Activated CD4-positive, alpha-beta memory T cell treated with anti-CD3 and anti-CD28 coated beads, Interleukin-2, amount 10 ng/mL, durations not matched to agents 7 days and 5 days (primary cell): ENCODE measurements at regions not wholly inside any gene's neighbourhood (a gene's known extent, or its start where the extent isn't known, plus 50 kb on each side); places are given as distances from the start of the nearest gene placed in this dataset.
"Not testable (repeated sequence)": the region's sequence is repeated elsewhere in the genome, so short reads cannot be mapped to it uniquely, and the experiment has no call there.

Experiments
- CTCF ChIA-PET: fragments of 350-600 bp; sonication (Branson Sonifier 250); formaldehyde crosslinking; loops from one replicate; lab custom pipeline; 2021; ENCODE audit warnings: antibody characterized with exemption, inconsistent platforms; lab: Charles Lee
- POLR2A ChIA-PET: fragments of 350-600 bp; sonication (Branson Sonifier 250); formaldehyde crosslinking; loops from one replicate; lab custom pipeline; 2021; ENCODE audit warnings: antibody characterized with exemption; lab: Charles Lee
- DNase-seq: peaks from one replicate; pipeline ENCODE4 v3.0.0-alpha.2; 2020
- H3K27ac Mint-ChIP-seq: one replicate; pipeline ENCODE4 v1.8.0; 2021; ENCODE audit warnings: mild to moderate bottlenecking, mixed read lengths
- H3K27me3 Mint-ChIP-seq: one replicate; pipeline ENCODE4 v1.8.0; 2021; ENCODE audit warnings: mixed read lengths
- H3K36me3 Mint-ChIP-seq: one replicate; pipeline ENCODE4 v1.8.0; 2021; ENCODE audit warnings: low read depth, mixed read lengths
- H3K4me1 Mint-ChIP-seq: one replicate; pipeline ENCODE4 v1.8.0; 2021; ENCODE audit warnings: mixed read lengths
- H3K4me3 Mint-ChIP-seq: one replicate; pipeline ENCODE4 v1.8.0; 2021; ENCODE audit warnings: mild to moderate bottlenecking, mixed read lengths
- H3K9me3 Mint-ChIP-seq: one replicate; pipeline ENCODE4 v1.8.0; 2021; ENCODE audit warnings: mixed read lengths

DNA sequence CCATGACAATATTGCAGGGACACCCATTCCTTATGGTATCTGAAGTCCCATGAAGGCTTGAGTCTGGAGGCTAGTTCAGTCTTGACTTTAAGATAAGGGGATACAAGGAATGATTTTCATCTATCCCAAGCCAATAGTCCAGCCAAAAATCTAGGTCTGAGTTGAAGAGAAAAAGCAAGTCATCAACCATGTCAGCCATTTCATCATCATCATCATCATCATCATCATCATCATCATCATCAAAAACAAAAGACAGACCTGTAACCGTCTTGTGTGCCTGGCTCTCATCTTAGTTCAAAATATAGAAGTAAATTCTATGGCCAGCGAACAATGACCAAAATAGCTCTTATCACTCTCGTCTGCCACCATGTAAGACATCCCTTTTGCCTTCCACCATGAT, 59.5 kb upstream of the FAM90A26 start:
- H3K9me3 Mint-ChIP-seq, H3K4me3 Mint-ChIP-seq, H3K36me3 Mint-ChIP-seq, CTCF ChIA-PET, H3K4me1 Mint-ChIP-seq, H3K27ac Mint-ChIP-seq, POLR2A ChIA-PET, H3K27me3 Mint-ChIP-seq, DNase-seq: not testable (repeated sequence)

DNA sequence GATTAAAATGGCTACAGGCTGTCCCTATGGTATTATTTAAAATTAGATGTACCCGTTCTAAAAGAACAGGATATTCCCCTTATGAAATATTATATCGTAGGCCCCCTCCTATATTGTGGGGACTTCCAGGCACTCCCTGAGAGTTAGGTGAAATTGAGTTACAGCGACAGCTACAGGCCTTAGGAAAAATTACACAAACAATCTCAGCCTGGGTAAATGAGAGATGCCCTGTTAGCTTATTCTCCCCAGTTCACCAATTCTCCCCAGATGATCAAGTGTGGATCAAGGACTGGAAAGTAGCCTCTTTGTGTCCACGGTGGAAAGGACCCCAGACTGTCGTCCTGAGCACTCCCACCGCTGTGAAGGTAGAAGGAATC, 67.1 kb upstream of the FAM90A26 start:
- DNase-seq, H3K4me1 Mint-ChIP-seq, H3K27me3 Mint-ChIP-seq, POLR2A ChIA-PET, H3K4me3 Mint-ChIP-seq, H3K9me3 Mint-ChIP-seq, H3K27ac Mint-ChIP-seq, CTCF ChIA-PET, H3K36me3 Mint-ChIP-seq: not testable (repeated sequence)

GRCh38 chr4:9102471-9103147, 67.6 kb upstream of the FAM90A26 start:
- H3K27ac Mint-ChIP-seq, H3K27me3 Mint-ChIP-seq, H3K36me3 Mint-ChIP-seq, H3K4me1 Mint-ChIP-seq, CTCF ChIA-PET, POLR2A ChIA-PET, DNase-seq, H3K9me3 Mint-ChIP-seq, H3K4me3 Mint-ChIP-seq: not testable (repeated sequence)

DNA sequence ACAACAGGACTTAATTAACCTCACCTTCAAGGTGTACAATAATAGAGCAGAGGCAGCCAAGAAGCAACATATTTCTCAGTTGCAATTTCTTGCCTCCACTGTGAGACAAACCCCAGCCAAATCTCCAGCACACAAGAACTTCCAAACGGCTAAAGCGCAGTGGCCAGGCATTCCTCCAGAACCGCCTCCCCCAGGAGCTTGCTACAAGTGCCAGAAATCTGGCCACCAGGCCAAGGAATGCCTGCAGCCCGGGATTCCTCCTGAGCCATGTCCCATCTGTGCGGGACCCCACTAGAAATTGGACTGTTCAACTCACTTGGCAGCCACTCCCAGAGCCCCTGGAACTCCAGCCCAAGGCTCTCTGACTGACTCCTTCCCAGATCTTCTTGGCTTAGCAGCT, 73.9 kb upstream of the FAM90A26 start:
- H3K9me3 Mint-ChIP-seq = peaks cover 13% of the 10 kb centered on the region
- H3K27me3 Mint-ChIP-seq, H3K27ac Mint-ChIP-seq, H3K4me3 Mint-ChIP-seq, DNase-seq, POLR2A ChIA-PET, H3K4me1 Mint-ChIP-seq, CTCF ChIA-PET, H3K36me3 Mint-ChIP-seq: not testable (repeated sequence)

DNA sequence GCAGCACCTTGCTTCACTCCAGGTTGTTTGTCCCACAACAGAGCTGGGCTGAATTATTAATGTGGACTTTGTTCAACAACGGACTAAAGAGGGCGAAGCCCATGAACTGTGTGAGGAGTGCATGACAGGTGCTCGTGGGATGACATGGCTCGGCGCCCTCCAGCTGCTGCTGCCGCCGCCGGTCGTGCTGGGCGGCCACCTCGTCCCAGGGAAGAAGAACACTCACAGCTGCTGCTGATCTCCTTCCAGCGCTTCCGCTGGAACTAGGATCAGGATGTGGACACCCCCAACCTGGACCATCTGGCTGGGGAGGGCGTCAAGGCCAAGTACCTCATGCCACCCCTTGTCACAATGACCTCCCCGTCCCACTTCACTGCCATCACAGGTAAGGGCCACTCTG, 91.4 kb upstream of the FAM90A26 start:
- H3K27me3 Mint-ChIP-seq, H3K4me1 Mint-ChIP-seq, POLR2A ChIA-PET, CTCF ChIA-PET, DNase-seq, H3K4me3 Mint-ChIP-seq, H3K36me3 Mint-ChIP-seq, H3K9me3 Mint-ChIP-seq, H3K27ac Mint-ChIP-seq: not testable (repeated sequence)

DNA sequence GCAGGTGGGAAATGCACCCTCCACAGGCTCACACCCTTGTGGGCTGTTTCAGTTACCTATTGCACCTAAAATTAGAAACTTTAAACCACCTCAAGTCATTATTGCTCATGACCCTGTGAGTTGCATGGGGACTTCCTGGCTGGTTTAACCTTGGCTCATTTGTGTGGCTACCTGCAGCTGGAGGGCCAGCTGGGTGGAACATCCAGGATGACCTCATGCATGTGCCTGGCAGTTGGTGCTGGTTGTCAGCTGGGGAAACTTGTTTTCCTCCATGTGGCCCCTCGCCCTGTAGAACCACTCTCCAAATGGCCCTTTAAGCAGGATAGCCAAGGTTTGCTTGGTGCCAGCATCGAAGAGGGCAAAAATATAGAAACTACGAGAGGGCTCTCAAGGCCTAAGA, 93.2 kb upstream of the FAM90A26 start:
- H3K27me3 Mint-ChIP-seq, H3K27ac Mint-ChIP-seq, H3K4me3 Mint-ChIP-seq, H3K4me1 Mint-ChIP-seq, H3K9me3 Mint-ChIP-seq, POLR2A ChIA-PET, DNase-seq, H3K36me3 Mint-ChIP-seq, CTCF ChIA-PET: not testable (repeated sequence)

- H3K9me3 Mint-ChIP-seq, H3K27ac Mint-ChIP-seq, H3K36me3 Mint-ChIP-seq, H3K27me3 Mint-ChIP-seq, POLR2A ChIA-PET, H3K4me3 Mint-ChIP-seq, CTCF ChIA-PET, H3K4me1 Mint-ChIP-seq, DNase-seq: not testable (repeated sequence)
Observed at GRCh38 chr4:9076486-9076885, 93.7 kb upstream of the FAM90A26 start.

DNA sequence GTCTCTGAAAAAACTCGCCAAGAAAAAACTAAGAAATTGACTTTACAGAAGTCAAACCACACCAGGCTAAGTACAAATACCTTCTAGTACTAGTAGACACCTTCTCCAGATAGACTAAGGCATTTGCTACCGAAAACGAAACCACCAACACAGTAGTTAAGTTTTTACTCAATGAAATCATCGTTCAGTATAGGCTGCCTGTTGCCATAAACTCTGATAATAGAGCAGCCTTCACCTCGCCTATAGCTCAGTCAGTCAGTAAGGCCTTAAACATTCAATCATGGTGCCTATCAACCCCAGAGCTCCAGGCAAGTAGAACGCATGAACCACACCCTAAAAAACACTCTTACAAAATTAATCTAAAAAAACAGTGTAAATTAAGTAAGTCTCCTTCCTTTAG, 96.8 kb upstream of the FAM90A26 start:
- H3K4me3 Mint-ChIP-seq, H3K27me3 Mint-ChIP-seq, CTCF ChIA-PET, H3K4me1 Mint-ChIP-seq, H3K9me3 Mint-ChIP-seq, H3K36me3 Mint-ChIP-seq, DNase-seq, POLR2A ChIA-PET: not testable (repeated sequence)
- peak overlapping the region; percentile 61 for H3K27ac Mint-ChIP-seq

- peak overlapping the region; percentile 61 for H3K27ac Mint-ChIP-seq
- CTCF ChIA-PET, POLR2A ChIA-PET: not testable (repeated sequence)
Observed at GRCh38 chr4:9072521-9073220, 97.5 kb upstream of the FAM90A26 start.

DNA sequence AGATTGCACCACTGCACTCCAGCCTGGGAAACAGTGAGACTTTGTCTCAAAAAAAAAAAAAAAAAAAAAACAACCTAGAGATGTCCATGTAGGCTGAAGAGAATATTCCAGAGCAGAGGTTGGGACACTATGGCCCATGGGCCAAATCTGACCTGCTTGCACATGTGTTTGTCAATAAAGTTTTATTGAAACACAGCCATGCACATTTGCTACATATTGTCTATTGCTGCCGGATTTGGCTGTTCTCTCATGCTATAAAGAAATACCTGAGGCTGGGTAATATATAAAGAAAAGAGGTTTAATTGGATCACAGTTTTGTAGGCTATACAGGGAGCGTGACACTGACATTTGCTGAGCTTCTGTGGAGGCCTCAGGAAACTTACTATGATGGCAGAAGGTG, 102.3 kb upstream of the FAM90A26 start:
- CTCF ChIA-PET, H3K27me3 Mint-ChIP-seq, H3K36me3 Mint-ChIP-seq, H3K27ac Mint-ChIP-seq, H3K4me1 Mint-ChIP-seq, POLR2A ChIA-PET, H3K4me3 Mint-ChIP-seq, DNase-seq: not testable (repeated sequence)
- peaks cover 13% of the 10 kb centered on the region for H3K9me3 Mint-ChIP-seq

More at GRCh38 chr4:9072521-9073220, 97.5 kb upstream of the FAM90A26 start:
- not testable (repeated sequence) for H3K9me3 Mint-ChIP-seq, H3K4me3 Mint-ChIP-seq, H3K4me1 Mint-ChIP-seq, H3K36me3 Mint-ChIP-seq, DNase-seq, H3K27me3 Mint-ChIP-seq

DNA sequence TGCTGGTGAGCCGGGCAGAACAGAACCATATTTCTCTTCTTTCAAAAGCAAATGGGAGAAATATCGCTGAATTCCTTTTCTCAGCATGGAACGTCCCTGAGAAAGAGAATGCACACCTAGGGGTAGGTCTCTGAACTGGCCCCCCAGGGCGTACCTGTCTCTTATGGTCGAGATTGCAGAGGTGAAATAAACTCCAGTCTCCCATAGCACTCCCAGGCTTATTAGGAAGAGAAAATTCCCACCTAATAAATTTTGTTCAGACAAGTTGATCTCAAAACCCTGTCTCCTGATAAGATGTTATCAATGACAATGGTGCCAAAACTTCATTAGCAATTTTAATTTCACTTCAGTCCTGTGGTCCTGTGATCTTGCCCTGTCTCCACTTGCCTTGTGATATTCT, 106.6 kb upstream of the FAM90A26 start:
- H3K27ac Mint-ChIP-seq, H3K4me1 Mint-ChIP-seq, DNase-seq, H3K36me3 Mint-ChIP-seq, H3K4me3 Mint-ChIP-seq, CTCF ChIA-PET, POLR2A ChIA-PET, H3K27me3 Mint-ChIP-seq: not testable (repeated sequence)
- H3K9me3 Mint-ChIP-seq = peaks cover 13% of the 10 kb centered on the region

- CTCF ChIA-PET, H3K9me3 Mint-ChIP-seq, POLR2A ChIA-PET, H3K36me3 Mint-ChIP-seq, H3K27me3 Mint-ChIP-seq, H3K27ac Mint-ChIP-seq, DNase-seq, H3K4me3 Mint-ChIP-seq, H3K4me1 Mint-ChIP-seq: not testable (repeated sequence)
Observed at GRCh38 chr4:9024866-9025265, 145.3 kb upstream of the FAM90A26 start.

- H3K27me3 Mint-ChIP-seq, H3K36me3 Mint-ChIP-seq, H3K9me3 Mint-ChIP-seq, POLR2A ChIA-PET, H3K27ac Mint-ChIP-seq, H3K4me1 Mint-ChIP-seq, H3K4me3 Mint-ChIP-seq, DNase-seq, CTCF ChIA-PET: not testable (repeated sequence)
Observed at GRCh38 chr4:9009792-9010191, 138.2 kb upstream of the HMX1 start.

GRCh38 chr4:9008407-9008806, 136.8 kb upstream of the HMX1 start:
- H3K4me3 Mint-ChIP-seq, POLR2A ChIA-PET, CTCF ChIA-PET, H3K9me3 Mint-ChIP-seq, DNase-seq, H3K36me3 Mint-ChIP-seq, H3K4me1 Mint-ChIP-seq, H3K27ac Mint-ChIP-seq, H3K27me3 Mint-ChIP-seq: not testable (repeated sequence)
